ENCODE measurements at regions not wholly inside any gene's neighbourhood (a gene's known extent, or its start where the extent isn't known, plus 50 kb on each side); places are given as distances from the start of the nearest gene placed in this dataset.
"Not testable (repeated sequence)": the region's sequence is repeated elsewhere in the genome, so short reads cannot be mapped to it uniquely, and the experiment has no call there.

DNA sequence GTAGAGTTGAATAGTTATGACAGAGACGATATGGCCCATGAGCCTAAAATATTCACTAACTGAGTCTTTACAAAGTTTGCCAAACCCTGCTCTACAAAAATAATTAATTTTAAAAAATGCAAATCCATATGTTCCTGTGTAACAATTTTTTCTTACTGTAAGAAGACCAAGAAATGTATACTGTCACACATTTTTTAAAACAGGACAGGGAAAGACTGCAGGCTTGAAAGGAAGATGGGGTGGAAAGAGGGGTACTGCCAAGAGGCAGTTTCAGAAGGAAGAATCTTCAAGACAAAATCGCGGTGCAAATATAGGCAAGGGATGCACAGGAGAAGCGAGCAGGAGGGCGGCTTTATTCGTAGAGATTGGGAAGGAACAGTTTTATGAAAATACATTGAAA lies 115.7 kb upstream of the KLHL1 start:
- no peak for DNase-seq

DNA sequence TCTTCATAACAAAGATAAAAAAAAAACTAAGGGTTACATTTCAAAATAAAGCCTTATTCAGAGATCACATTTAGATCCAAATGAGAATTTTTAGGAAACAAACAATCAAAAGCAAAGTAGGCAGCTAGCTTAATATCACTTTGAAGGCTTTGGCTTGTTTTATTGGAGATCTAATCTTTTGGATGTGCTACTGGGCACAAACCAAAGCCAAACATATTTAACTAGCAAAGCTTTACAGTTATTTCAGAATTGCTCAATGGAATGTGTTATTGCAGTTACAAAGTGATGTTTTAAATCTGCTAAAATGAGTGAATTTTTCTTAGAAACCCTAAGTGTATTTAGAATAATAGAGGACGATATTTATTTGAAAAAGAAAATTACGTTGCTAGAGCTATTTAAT lies 114.7 kb upstream of the KLHL1 start:
- DNase-seq = no peak

DNA sequence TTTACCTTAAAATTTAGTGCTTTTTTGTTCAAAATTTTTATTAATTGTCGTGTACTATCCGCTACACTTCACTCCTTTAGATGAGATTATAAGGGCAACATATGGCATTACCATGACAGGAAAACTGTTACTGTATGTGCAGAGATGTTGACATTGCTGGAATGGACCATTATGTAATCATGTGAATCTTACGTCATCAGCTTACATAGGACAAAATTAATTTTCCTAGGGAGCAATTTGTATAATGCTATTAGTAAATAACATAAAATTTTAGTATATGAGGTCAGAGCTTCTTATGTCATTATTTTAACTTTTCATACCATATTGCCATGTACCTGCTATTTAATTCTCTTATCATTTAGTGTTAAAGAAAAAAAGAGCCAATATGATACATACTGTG lies 110.4 kb upstream of the KLHL1 start:
- no peak for DNase-seq

DNA sequence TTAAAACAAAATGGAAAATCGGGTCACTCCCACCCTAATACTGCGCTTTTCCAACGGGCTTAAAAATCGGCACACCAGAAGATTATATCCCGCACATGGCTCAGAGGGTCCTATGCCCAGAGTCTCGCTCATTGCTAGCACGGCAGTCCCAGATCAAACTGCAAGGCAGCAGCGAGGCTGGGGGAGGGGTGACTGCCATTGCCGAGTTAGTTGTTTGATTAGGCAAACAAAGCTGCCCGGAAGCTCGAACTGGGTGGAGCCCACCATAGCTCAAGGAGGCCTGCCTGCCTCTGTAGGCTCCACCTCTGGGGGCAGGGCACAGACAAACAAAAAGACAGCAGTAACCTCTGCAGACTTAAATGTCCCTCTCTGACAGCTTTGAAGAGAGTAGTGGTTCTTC lies 100.7 kb upstream of the KLHL1 start:
- not testable (repeated sequence) for DNase-seq

DNA sequence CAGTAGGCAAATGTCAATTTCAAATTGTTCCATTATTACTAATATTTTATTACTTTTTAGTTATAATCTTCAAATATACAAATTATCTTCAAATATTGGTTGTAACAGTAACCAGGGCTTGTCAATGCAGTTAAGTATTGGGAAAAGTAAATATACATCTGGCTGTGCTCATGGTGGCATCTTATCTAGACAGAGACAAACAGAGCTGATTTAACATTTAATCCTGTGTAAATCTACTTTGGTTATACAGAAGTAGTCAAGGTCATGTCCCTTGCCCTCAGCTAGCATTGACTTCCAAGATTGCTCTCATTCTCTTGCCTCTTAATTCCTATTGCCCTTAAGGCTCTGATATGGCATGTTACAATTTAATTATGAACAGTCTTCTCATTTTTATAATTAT lies 98.4 kb upstream of the KLHL1 start:
- DNase-seq = no peak

DNA sequence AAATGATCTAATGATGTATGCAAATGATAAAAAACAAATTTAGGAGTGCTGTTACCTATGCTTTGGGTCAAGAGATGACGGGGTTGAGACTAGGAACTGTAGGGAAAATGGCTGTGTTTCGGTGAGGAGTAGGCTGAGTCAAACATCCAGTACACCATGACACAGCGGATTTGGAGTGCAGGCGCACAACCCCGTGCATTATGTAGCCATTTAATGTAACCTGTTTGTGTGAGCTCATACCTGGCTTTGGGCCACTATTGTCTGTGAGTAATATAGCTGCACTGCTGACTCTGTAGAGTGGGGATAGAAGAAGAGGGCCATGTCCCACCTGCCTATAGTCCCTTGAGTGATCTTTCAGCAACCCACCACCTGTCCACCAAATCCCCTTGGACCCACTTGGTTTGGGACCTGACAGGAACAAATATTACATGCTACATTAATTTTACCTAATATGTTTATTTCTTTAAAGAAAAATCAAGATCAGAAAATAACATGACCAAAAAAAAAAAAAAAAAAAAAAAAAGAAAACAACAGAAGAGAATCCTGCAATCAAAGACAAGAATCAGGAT lies 95.5 kb upstream of the KLHL1 start:
- DNase-seq = no peak

DNA sequence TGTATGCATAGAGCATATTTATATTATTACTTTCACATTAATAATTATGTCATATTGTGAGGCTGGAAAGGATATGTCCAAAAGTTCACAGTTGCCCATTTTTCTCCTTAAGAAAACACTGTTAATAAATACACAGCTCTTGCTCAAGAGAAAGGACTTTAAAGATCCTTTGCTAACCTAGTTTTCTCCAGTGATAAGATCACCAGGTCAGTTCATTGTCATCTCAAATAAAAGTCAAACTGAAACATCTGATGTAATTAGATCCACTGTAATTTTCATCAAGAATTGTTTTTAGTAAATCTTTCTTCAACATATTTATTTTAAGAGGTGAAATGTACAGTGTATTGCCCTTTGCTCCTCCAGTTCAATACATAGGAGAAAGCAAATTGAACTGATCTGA lies 82.8 kb upstream of the KLHL1 start:
- no peak for DNase-seq

DNA sequence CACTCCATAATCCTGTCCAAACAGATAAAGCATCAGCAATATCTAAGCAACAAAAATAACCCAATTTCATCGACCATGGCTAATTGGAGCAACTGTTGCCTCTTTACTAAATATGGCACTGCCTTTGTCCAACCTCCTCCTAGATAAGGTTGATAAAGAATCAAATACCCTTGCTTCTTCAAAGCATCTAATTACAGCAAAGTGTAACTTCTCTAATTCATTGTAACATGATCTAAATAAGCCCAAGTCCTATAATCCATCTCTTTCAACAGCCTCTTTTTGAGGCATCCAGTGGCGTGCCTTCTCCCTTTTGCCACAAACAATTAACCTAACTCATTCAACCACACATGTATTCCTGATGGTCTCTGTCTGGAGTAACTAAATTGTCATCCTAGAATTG lies 81.7 kb upstream of the KLHL1 start:
- no peak for DNase-seq

DNA sequence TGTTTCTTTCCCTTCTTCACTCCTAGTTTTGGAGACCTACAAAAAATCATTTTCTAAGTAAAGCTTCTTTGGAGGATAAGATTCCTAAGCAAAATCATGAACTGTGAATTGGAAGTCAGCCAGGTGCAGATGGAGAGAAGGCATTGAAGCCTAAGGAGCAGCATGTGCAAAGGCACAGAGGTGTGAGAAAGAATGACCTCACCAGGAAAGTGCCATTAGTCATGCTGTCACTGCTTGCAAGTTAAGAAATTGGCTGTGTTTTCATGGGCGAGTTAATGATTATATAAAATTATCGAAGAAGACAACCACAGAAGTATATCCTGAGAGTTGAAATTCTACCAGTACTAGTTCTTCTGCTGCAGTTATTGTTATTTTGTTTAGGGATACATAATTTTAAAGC lies 80.3 kb upstream of the KLHL1 start:
- DNase-seq = no peak

DNA sequence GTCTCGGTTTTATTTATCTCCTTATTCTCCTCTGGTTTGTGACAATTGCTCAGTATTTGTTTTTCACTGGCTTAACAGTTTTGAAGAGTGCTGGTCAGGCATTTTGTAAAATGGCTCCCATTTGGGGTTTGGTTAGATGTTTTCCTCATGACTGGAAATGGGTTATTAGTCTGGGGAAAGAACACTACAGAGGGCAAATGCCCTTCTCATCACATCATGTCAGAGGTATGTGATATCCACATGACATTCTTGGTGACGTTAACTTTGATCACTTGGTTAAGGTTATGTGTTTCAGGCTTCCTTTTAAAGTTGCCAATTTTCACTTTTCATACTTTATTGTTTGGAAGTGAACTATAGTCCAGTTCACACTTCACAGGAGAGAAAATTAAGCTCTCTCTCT lies 74.8 kb upstream of the KLHL1 start:
- DNase-seq = no peak
